HCT116 (cell line): ENCODE measurements at regions not wholly inside any gene's neighbourhood (a gene's known extent, or its start where the extent isn't known, plus 50 kb on each side); places are given as distances from the start of the nearest gene placed in this dataset.

ENCODE experiments used
- CTCF ChIP-seq, 3 experiments: fragments of 200-600 bp in 1 of 3; sonication (generic) in 1 of 3; IDR thresholded peaks in 2 of 3; conservative IDR thresholded peaks in 1 of 3; 2 replicates each; pipeline ENCODE4 v1.5.1; 2012 to 2017; ENCODE audit warnings: low read depth in 2 of 3, low read length in 2 of 3, antibody characterized with exemption in 1 of 3, borderline replicate concordance in 1 of 3, control low read depth in 1 of 3, mild to moderate bottlenecking in 1 of 3, mixed read lengths in 1 of 3, mixed run types in 1 of 3, moderate library complexity in 1 of 3; ENCODE audit not compliant: insufficient read depth in 1 of 3
- EZH2 ChIP-seq: fragments of 200-600 bp; sonication (generic); IDR thresholded peaks from 2 replicates; pipeline ENCODE4 v1.6.1; 2017; ENCODE audit warnings: antibody characterized with exemption, mixed run types
- FOSL1 ChIP-seq: IDR thresholded peaks from 2 replicates; pipeline ENCODE4 v1.6.1; 2012; ENCODE audit warnings: low read depth
- MAX ChIP-seq: IDR thresholded peaks from 2 replicates; pipeline ENCODE4 v1.6.1; 2012
- RAD21 ChIP-seq: IDR thresholded peaks from 2 replicates; pipeline ENCODE4 v1.6.1; 2012; ENCODE audit warnings: low read depth, mild to moderate bottlenecking
- REST ChIP-seq: IDR thresholded peaks from 2 replicates; pipeline ENCODE4 v1.6.1; 2012; ENCODE audit warnings: low read depth
- SIN3A ChIP-seq: IDR thresholded peaks from 2 replicates; pipeline ENCODE4 v1.6.1; 2012; ENCODE audit warnings: low read depth
- ZBTB33 ChIP-seq: IDR thresholded peaks from 2 replicates; pipeline ENCODE4 v1.6.1; 2011; ENCODE audit warnings: mild to moderate bottlenecking, low read length, moderate library complexity; ENCODE audit not compliant: insufficient replicate concordance; ENCODE audit errors: extremely low read depth
- ZFX ChIP-seq: fragments of 450-650 bp; IDR thresholded peaks from 2 replicates; pipeline ENCODE4 v1.6.1; 2017
- ZNF274 ChIP-seq: fragments of 200-500 bp; sonication (Bioruptor generic); IDR thresholded peaks from 2 replicates; pipeline ENCODE4 v1.6.1; 2014; ENCODE audit warnings: mild to moderate bottlenecking, low read depth, low read length, inconsistent platforms

GRCh38 chr3:82281205-82281604 lies 519.8 kb upstream of the GBE1 start:
- TF ChIP-seq CTCF (IDR thresholded peaks at IDR 0.05 in 2 of 3, conservative IDR thresholded peaks at IDR 0.05 in 1 of 3; ENCODE audit: borderline replicate concordance in 1 of 3, insufficient read depth in 1 of 3, low read depth in 2 of 3, low read length in 2 of 3) (no peak), RAD21 (no peak), MAX (no peak), ZBTB33 (no peak), ZFX (no peak), FOSL1 (no peak), EZH2 (no peak), SIN3A (no peak), REST (peak; percentile 39), ZNF274 (no peak)
